ENCODE measurements at regions not wholly inside any gene's neighbourhood (a gene's known extent, or its start where the extent isn't known, plus 50 kb on each side); places are given as distances from the start of the nearest gene placed in this dataset.
A peak's percentile ranks its signal among the peaks of the same experiment; 100 is the strongest.
"Not testable (repeated sequence)": the region's sequence is repeated elsewhere in the genome, so short reads cannot be mapped to it uniquely, and the experiment has no call there.

DNA sequence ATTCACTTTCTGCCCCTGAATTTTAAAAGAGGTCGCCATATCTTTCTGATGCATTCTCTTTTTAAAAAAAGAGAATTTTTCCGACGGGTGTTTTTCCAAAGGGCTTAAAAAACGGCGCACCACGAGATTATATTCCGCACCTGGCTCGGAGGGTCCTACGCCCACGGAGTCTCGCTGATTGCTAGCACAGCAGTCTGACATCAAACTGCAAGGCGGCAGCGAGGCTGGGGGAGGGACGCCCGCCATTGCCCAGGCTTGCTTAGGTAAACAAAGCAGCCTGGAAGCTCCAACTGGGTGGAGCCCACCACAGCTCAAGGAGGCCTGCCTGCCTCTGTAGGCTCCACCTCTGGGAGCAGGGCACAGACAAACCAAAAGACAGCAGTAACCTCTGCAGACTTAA is 370.0 kb downstream of the TBL1XR1 start:
- in situ Hi-C loops (cut with HindIII; ENCODE audit: low pct_ligation_motif_present, low pct_unique_long_range_greater_than_20kb, low sequenced_read_pairs); DNase-seq: not testable (repeated sequence)

DNA sequence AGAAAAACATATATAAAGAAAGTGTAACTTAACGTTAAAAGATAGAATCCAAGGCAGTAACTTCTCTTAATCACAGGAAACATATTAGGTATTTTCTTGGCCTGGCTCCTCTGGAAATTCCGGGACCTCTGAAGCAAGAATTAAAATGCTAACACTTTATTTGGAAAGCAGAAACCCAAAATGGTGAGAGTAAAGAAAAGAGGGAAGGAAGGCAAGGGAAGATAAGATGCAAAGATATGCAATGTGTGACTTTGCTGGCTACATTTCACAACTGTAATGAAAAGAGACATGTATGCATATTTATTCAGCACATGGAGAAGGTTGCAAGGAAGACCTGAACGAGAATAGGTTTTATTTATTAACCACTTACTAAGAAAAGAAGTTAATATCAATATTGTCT is 372.5 kb downstream of the TBL1XR1 start:
- in situ Hi-C loops (cut with HindIII; ENCODE audit: low pct_ligation_motif_present, low pct_unique_long_range_greater_than_20kb, low sequenced_read_pairs) = no loop called here
- no peak for DNase-seq

DNA sequence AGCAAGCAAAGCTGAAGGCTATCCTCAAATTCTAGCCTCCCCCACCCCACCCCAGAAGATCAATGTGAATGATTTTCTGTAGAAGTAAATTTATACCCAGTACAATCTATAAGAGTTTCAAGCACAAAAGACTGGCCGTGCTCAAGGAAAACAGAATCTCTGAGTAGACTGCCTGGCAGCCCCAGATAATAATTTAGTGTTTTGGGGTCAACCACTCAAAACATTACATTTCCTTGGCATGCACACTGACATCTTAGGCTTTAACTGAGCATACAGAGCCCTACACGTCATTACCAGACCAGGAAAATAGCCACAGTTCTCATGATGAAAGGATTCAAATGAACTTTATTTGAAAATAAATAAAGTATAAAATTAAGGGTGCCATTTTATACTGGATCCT is 376.5 kb downstream of the TBL1XR1 start:
- DNase-seq = no peak
- in situ Hi-C loops (cut with HindIII; ENCODE audit: low pct_ligation_motif_present, low pct_unique_long_range_greater_than_20kb, low sequenced_read_pairs) = no loop called here

DNA sequence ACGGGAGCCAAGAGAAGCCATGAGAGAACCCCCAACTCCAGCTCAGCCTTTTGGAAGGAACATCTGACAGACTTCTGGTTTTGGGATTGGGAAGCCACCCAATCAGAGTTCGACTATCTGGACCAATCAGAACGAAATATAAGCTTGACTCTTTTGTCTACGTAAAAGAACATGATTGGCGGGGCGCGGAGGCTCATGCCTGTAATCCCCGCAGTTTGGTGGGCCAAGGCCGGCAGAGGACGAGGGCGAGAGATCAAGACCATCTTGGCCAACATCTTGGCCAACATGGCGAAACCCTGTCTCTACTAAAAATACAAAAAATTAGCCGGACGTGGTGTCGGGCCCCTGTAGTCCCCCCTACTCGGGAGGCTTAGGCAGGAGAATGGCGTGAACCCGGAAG is 380.3 kb downstream of the TBL1XR1 start:
- DNase-seq = no peak
- in situ Hi-C loops (cut with HindIII; ENCODE audit: low pct_ligation_motif_present, low pct_unique_long_range_greater_than_20kb, low sequenced_read_pairs) = no loop called here

DNA sequence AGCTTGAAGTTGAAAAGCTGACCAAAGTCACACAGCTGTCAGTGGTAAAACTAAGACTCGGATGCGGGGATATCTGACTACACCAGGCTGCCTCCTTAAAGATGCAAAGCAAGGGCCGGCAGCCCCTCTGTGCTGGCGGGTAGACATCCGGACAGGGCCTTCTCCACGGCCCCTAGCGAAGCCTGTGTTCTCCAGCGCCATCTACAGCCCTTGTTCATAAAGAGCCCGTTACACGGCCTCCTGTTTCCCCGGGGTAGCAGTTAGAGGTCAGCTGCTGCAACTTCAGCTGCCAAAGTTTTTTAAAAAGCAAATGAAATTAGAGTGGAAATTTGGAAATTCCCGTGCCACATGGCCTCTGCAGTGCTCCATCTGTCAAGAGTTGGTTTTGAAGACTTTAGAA is 383.0 kb downstream of the TBL1XR1 start:
- in situ Hi-C loops (cut with HindIII; ENCODE audit: low pct_ligation_motif_present, low pct_unique_long_range_greater_than_20kb, low sequenced_read_pairs) = no loop called here
- DNase-seq = peak; percentile 24

DNA sequence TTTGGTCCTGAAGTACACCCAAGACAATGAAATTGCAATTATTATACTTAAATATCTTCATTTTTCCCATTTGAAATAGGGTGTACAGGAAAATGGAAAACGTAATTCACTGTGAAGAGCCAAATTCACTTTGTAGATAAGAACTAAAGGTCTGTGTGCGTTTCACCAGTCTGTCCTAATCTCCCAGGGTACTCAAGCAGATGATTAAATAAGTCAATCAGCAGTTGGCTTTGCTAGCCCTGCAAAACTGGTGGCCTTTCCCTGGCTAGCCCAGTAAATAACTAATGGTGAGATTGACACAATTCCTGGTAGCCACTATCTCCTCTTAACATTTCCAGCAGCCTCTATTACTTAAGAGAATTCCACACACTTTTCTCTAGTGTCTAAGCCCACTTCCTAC is 389.3 kb downstream of the TBL1XR1 start:
- no peak for DNase-seq
- in situ Hi-C loops (cut with HindIII; ENCODE audit: low pct_ligation_motif_present, low pct_unique_long_range_greater_than_20kb, low sequenced_read_pairs) = no loop called here

DNA sequence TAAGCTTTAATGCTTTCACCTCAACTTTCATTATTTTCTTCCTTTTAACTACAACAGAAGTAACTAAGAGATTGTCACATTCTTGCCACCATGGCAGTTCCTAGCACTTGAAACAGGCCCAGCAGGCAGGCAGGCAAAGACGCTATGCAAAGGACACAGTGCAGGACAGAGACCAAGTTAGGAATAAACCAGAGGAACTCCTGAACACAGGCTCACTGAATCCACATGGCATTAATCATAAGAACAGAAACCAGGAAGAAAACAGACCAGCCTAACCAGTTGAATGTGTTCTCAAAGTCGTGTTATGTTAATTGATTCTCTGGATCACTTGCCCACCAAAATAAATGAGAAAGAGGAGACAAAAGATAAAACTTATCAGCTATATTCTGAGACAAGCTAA is 397.6 kb downstream of the TBL1XR1 start:
- no peak for DNase-seq
- in situ Hi-C loops (cut with HindIII; ENCODE audit: low pct_ligation_motif_present, low pct_unique_long_range_greater_than_20kb, low sequenced_read_pairs) = no loop called here

DNA sequence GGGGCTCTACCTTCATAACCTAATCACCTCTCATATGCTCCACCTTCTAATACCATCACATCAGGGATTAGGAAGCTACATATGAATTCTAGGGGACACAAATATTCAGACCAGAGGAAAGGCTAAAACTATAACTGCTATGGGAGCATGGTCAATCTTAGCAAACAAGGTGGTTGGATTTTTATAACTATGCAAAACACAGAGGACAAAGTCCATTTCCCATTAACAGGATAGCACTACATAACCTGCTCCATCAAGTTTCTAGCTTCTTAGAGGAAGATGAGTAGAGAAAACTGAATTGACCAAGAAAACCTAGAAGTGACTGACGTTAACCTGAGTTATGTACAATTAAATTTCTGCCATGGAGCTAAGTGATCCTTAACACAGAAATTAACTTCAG is 398.6 kb downstream of the TBL1XR1 start:
- no peak for DNase-seq
- in situ Hi-C loops (cut with HindIII; ENCODE audit: low pct_ligation_motif_present, low pct_unique_long_range_greater_than_20kb, low sequenced_read_pairs) = no loop called here

DNA sequence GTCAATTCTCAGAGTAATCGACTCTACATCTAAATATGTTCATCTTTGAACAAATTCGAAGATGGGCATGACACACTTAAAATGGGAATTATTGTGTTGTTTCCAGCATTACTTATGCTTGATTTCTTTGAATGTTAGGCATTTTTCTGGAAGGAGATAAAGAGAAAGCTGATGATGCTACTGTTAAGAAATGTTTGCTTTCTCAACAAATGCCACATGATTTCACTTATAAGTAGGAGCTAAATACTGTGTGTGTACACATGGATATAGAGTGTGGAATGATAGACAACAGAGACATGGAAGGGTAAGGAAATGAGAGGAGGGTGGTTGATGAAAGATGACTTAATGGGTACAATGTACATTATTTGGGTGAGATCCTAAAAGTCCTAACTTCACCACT is 400.9 kb downstream of the TBL1XR1 start:
- DNase-seq = no peak
- in situ Hi-C loops (cut with HindIII; ENCODE audit: low pct_ligation_motif_present, low pct_unique_long_range_greater_than_20kb, low sequenced_read_pairs) = no loop called here

DNA sequence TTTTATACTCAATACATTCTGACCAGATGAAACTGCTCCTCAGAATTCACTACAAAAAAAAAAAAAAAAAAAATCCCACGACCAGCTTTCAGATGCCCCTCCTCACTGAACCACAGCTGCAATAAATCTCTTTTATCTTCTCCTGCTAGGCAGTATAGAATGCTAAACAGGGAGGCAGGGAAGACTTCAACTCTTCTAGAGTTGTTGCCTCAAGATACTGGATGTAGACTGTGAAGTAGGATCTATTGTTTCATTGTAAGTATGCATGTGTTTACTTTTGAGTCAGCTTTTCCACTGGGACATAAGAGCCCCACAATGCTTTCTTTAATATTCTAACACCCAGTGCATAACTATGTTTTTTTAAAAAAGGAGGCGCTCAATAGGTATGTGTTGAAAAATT is 401.4 kb downstream of the TBL1XR1 start:
- in situ Hi-C loops (cut with HindIII; ENCODE audit: low pct_ligation_motif_present, low pct_unique_long_range_greater_than_20kb, low sequenced_read_pairs) = no loop called here
- no peak for DNase-seq

DNA sequence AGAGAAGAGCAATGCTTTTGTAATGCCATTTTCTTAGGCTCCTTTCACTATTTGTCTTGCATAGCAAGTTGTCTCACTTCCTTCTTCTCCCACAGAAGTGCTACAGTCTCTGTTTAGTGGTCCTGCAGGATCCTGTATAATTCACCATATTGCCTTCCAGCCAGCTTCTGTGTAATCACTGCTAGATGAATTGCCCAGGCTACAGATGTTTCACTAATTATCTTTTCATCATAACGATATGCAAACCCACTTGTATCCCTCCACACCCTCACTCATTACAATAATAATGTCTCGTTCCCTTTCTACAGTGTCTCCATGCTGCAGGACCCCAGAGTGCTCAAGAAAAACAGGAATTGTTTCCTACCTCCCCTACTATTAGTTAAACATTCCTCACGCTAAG is 402.9 kb downstream of the TBL1XR1 start:
- DNase-seq = no peak
- in situ Hi-C loops (cut with HindIII; ENCODE audit: low pct_ligation_motif_present, low pct_unique_long_range_greater_than_20kb, low sequenced_read_pairs) = no loop called here

DNA sequence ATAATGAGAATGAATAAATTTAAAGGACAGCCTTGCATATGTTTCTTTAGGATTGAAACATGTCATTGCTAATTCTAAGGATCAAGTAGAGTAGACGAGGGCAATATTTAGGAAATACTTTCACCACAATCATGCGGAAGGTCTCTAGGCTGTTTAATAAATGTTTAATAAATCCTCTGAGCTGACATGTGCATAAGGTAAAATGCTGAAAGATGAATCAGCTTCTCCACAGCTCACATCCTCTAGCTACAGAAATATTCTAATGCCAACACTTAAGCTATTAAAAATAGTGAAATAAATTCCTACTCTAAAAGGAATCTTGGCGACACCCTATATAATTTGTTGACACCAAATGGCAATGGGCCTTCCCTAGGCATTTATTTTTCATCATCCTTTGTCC is 407.3 kb downstream of the TBL1XR1 start:
- in situ Hi-C loops (cut with HindIII; ENCODE audit: low pct_ligation_motif_present, low pct_unique_long_range_greater_than_20kb, low sequenced_read_pairs) = no loop called here
- no peak for DNase-seq

DNA sequence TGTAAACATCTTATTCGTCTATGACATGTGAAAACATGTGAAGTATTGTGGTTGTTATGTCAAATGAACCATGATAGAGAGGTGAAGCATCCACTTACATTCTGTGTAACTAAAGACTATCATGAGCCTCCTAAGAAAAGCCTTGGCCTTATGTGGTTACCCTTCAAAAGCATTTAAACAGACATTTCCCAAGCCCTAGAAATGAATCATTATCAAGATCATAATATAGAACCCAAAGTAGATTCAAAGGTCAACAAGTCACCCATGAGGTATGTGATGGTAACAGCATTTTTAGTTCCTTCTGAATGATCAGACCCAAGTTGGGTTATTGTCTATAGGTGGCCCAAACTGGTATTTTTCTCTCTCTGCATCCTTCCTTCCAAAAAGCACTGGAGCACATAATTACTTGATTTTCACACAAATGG is 408.0 kb downstream of the TBL1XR1 start:
- in situ Hi-C loops (cut with HindIII; ENCODE audit: low pct_ligation_motif_present, low pct_unique_long_range_greater_than_20kb, low sequenced_read_pairs) = no loop called here
- no peak for DNase-seq

DNA sequence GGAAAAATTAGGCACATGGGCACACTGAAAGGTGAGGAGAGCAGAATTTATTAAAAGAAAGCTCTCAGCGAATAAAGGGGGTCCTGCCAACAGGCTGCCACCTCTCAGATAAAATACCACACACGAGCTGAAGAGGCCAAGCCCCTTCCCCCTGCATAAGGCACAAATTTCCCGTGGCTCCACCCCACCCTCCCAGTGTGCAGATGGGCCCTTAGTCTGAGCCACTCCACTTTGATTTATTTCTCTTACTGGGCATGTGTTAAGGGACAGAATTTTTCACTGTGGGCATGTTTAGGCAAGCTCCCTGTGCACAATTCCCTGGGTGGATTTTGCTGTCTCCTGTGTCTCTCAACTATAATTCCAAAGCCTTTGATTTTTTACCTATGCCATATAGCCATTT is 409.8 kb downstream of the TBL1XR1 start:
- DNase-seq = no peak
- in situ Hi-C loops (cut with HindIII; ENCODE audit: low pct_ligation_motif_present, low pct_unique_long_range_greater_than_20kb, low sequenced_read_pairs) = no loop called here

DNA sequence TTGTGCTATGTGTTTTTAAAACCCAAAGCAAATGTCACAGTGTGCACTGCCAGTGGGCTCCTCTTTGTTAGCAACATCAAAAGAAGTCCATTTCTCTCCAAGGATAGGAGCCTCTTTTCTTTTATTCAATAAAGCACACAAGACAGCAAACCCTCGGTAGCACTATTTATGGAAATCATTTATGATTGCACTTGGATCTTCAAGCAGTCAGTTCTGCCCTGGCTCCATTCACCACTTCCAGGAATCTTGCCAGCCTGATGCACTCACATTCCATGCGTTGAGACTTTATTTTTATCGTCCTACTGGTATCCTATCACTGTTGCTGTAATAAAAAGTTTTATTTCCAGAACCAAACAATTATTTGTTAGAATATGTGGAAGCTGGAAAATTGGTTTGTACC is 412.1 kb downstream of the TBL1XR1 start:
- in situ Hi-C loops (cut with HindIII; ENCODE audit: low pct_ligation_motif_present, low pct_unique_long_range_greater_than_20kb, low sequenced_read_pairs) = no loop called here
- DNase-seq = no peak

DNA sequence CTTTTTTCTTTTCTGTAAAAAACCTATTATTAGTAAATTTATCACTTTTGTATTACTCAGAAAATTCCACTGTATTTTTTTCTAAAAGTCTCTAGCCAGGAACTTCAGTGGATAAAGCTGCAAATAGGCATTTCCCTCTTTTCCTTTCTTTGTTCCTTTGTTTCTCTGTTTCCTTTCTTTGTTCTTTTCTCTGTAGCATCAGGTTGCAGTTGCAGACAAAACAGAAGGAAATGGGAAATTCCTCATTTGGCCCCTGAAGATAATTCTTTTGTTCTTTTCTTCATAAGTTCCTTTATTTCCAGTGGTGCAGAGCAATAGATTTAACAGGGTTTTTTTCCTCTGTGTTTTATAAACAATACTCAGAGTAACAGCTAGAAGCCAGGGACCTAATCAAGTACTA is 416.5 kb downstream of the TBL1XR1 start:
- in situ Hi-C loops (cut with HindIII; ENCODE audit: low pct_ligation_motif_present, low pct_unique_long_range_greater_than_20kb, low sequenced_read_pairs) = no loop called here
- DNase-seq = no peak

DNA sequence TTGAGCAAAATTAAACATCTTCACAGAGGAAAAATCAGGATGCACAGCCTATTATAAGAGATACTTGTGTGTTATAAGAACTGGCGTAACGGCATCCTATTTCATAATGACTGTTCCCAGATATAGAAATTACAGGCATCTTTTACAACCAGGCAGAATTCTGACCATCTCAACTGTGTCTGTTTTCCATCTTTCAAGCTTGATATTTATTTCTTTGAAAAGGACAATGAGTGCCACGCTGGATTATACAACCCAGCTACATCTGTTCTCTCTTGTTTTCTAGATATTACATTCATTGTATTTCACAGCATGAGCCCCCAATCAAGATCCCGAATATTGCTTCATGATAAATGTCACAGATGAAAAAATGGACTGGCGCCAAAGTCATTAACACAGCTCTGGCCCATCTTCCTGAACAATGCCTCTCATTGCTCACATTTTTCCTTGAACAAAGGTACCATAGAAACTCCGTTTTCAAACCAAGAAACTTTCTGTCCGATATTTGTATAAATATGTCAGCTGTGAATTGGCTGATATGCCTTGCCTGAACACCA is 420.6 kb downstream of the TBL1XR1 start:
- no peak for DNase-seq
- in situ Hi-C loops (cut with HindIII; ENCODE audit: low pct_ligation_motif_present, low pct_unique_long_range_greater_than_20kb, low sequenced_read_pairs) = no loop called here

DNA sequence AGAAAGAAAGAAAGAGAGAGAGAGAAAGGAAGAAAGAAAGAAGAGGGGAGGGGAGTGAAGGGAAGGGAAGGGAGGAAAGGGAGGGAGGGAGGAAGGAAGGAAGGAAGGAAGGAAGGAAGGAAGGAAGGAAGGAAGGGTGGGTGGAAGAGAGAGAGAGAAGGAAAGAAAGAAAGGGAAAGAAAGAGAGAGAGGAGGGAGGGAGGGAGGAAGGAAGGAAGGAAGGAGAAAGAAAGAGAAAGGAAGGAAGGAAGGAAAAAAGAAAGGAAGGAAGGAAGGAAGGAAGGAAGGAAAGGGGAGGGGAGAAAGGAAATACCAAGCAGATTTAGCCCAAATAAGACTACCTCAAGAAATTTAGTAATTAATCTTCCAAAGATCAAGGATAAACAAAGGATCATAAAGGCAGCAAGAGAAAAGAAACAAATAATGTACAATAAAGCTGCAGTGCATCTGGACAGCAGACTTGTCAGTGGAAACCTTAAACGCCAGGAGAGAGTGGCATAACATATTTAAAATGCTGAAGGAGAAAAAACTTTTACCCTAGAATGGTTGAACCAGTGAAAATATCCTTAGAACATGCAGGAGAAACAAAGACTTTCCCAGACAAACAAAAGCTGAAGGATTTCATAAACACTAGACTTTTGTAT is 427.6 kb downstream of the TBL1XR1 start:
- in situ Hi-C loops (cut with HindIII; ENCODE audit: low pct_ligation_motif_present, low pct_unique_long_range_greater_than_20kb, low sequenced_read_pairs) = no loop called here
- no peak for DNase-seq

DNA sequence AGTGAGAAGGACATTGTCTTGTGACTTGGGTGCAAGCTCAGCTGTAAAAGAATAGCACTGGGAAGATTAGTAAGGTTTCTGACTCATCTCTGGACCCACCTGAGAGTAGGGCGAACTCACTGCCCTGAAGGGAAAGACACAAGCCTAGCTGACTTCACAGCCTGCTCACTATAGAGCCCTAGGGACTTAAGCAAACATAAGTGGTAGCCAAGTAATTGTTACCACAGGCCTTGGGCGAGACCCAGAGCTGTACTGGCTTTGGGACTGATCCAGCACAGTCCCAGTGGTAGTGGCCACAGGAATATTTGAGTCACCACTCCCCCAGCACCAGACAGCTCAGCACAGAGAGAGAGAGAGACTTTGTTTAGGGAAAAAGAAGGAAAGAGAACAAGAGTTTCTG is 429.9 kb downstream of the TBL1XR1 start:
- in situ Hi-C loops (cut with HindIII; ENCODE audit: low pct_ligation_motif_present, low pct_unique_long_range_greater_than_20kb, low sequenced_read_pairs) = no loop called here
- no peak for DNase-seq

DNA sequence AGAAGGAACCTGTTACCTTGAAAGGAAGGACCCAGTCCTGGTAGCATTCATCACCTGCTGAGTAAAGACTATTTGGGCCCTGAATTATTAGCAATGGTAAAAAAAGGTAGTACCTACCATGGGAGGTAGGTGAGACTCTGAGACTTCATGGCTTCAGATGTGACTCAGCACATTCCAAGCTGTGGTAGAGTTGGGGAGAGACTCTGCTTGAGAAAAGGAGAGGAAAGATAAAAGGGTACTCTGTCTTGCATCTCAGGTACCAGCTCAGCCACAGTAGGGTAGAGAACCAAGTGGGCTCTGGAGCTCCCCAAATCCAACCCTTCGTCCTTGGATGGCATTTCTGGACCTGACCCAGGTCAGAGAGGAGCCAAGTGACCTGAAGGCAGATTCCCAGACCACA is 430.4 kb downstream of the TBL1XR1 start:
- in situ Hi-C loops (cut with HindIII; ENCODE audit: low pct_ligation_motif_present, low pct_unique_long_range_greater_than_20kb, low sequenced_read_pairs) = no loop called here
- no peak for DNase-seq

DNA sequence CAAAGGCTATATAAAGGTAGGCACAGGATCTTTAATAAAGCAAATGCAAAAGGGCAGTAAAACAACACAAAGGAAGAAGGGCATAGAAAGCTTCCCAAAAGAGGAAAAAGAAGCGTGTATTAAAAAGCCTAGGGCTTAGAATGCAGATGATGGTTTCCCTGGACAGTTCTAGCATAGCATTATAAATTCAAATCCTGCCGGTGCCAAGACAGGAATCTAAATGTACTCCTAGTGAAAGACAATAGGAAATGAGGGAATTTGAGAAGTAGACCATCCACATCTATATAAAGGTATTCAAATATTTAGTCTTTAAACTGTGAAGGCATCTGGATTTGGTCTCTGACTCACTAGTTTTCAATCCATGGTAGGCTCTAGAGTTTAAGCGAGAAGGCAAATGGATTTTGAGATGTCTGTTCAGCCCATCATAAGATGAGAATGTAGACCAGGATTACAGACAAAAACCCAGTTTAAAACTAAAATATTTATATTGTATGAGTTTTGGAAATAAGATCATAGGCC is 431.8 kb downstream of the TBL1XR1 start:
- no peak for DNase-seq

More for the DNA sequence above, 431.8 kb downstream of the TBL1XR1 start:
- in situ Hi-C loops (cut with HindIII; ENCODE audit: low pct_ligation_motif_present, low pct_unique_long_range_greater_than_20kb, low sequenced_read_pairs) = no loop called here
